Left cardiac atrium (tissue), 4 donors: ENCODE measurements at regions not wholly inside any gene's neighbourhood (a gene's known extent, or its start where the extent isn't known, plus 50 kb on each side); places are given as distances from the start of the nearest gene placed in this dataset.
"Not testable (repeated sequence)": the region's sequence is repeated elsewhere in the genome, so short reads cannot be mapped to it uniquely, and the experiment has no call there.

Experiments used
- ATAC-seq, 2 donors: fragments of 200-7000 bp; cut with Tn5 transposase; one replicate each; pipeline ENCODE4 v1.9.1; 2020; ENCODE audit warnings: mild to moderate bottlenecking in 2 of 2, moderate library complexity in 2 of 2
- DNase-seq: peaks from one replicate; pipeline ENCODE4 v3.0.0-alpha.2; 2020
- intact Hi-C, 2 donors: fragments of 100-400 bp; cut with DNase I; formaldehyde crosslinking; loops; one replicate each; pipeline versions ENCODE4 v1.14.1 to v1.15.1; 2022 to 2023
- donor health status: DM: no; HTN: yes; CAD: no.
- donor health status: DM: no; HTN: yes; CAD: no; lungs with severe emphysema.
- donor health status: DM: yes; HTN: yes; CAD: no.
- donor health status: Dilated cardiomyopathy.

DNA sequence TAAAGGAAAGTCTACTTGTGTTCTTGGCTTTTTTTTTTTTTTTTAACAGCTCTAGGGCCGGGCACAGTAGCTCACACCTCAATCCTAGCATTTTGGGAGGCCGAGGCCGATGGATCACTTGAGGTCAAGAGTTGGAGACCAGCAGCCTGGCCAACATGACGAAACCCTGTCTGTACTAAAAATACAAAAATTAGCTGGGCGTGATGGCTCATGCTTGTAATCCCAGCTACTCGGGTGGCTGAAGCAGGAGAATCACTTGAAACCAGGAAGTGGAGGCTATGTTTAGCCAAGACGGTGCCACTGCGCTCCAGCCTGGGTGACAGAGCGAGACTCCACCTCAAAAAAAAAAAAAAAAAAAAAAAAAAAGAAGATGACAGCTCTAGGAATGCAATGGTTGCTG is 169.9 kb downstream of the NEDD1 start:
- ATAC-seq, DNase-seq, intact Hi-C loops: not testable (repeated sequence)

GRCh38 chr12:97082029-97082428 is 175.0 kb downstream of the NEDD1 start:
- intact Hi-C loops: no loop called here
- DNase-seq (no peak), ATAC-seq (no peak)

GRCh38 chr12:97093187-97093683 is 186.2 kb downstream of the NEDD1 start:
- DNase-seq (no peak), ATAC-seq (no peak)
- intact Hi-C loops: no loop called here

DNA sequence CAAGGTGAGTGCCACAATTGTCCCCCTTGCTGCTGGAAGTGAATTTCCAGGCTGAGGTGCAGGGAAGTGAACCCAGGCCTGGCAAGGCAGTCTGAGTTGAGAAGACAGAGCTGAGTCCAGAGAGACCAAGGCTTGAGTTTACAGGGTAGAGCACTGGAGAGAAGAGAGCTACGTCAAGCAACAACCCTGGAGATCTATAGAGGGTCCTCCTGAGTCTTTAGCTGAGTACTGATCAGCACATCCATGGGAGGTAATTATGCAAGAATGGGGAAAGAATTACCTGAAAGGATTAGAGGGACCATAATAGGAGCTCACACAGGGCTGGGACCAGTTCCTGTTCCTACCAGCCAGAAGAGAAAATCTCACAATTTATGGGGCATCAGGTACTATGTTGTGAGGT is 190.7 kb downstream of the NEDD1 start:
- DNase-seq (no peak), ATAC-seq (no peak)
- intact Hi-C loops: no loop called here

GRCh38 chr12:97109441-97109840 is 202.4 kb downstream of the NEDD1 start:
- ATAC-seq: no peak
- intact Hi-C loops: no loop called here

GRCh38 chr12:97112136-97112535 is 205.1 kb downstream of the NEDD1 start:
- intact Hi-C loops: no loop called here
- no peak for ATAC-seq
- DNase-seq: no peak

More at GRCh38 chr12:97109441-97109840, 202.4 kb downstream of the NEDD1 start:
- DNase-seq: no peak

DNA sequence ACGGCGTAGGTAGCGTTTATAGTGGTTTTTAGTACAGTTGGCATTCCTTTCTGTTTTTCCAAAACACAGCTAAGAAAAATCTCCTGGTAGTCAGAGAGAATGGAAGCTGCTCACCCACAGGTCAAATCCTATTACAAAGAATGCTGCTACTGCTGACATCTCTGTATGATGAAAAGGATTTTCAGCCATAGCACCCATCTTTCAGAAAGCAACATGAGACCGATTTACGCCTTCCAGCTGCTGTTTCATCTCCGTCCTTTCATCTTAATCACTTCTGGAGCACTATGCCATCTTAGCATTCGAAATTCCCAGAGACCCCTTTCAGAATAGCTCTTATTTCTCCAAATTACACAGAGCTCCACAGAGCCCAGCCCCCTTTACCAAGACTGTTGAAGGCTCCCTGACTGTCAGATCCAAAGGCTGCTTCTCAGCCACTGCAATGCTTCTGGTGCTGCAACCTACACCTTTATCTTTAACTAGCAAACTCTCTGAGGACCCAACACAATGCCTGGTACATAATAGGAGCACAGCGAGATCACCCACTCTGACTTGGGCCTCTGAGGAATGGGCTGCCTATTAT is 211.8 kb downstream of the NEDD1 start:
- intact Hi-C loops: no loop called here
- no peak for DNase-seq
- no peak for ATAC-seq

- intact Hi-C loops: no loop called here
- DNase-seq (no peak), ATAC-seq (no peak)
Observed at GRCh38 chr12:97127061-97127460, 220.0 kb downstream of the NEDD1 start.

GRCh38 chr12:97131220-97131981 is 224.3 kb downstream of the NEDD1 start:
- intact Hi-C loops: no loop called here
- ATAC-seq (no peak), DNase-seq (no peak)

- ATAC-seq (no peak), DNase-seq (no peak)
- intact Hi-C loops: no loop called here
Observed at GRCh38 chr12:97132270-97132669, 225.2 kb downstream of the NEDD1 start.

DNA sequence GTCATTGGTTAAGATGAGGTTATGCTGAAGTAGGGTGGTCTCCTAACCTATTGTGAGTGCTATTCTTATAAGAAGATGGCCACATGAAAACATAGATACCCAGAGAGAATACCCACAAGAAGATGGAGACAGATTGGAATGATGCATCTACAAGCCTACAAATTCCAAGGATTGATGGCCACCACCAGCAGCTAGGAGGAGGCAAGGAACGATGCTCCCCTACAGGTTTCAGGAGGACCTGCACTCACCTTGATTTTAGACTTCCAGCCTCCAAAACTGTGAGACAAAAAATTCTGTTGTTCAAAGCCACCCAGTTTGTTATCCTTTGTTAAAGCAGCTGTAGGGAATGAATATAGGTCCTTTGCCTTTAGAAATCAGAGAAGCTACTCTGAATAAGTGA is 227.4 kb downstream of the NEDD1 start:
- intact Hi-C loops: no loop called here
- ATAC-seq: no peak
- no peak for DNase-seq

- no peak for ATAC-seq
- DNase-seq: no peak
- intact Hi-C loops: no loop called here
Observed at GRCh38 chr12:97140355-97140754, 233.3 kb downstream of the NEDD1 start.

GRCh38 chr12:97142737-97143410 is 235.8 kb downstream of the NEDD1 start:
- DNase-seq (peak; percentile 19), ATAC-seq (no peak)
- intact Hi-C loops: no loop called here

DNA sequence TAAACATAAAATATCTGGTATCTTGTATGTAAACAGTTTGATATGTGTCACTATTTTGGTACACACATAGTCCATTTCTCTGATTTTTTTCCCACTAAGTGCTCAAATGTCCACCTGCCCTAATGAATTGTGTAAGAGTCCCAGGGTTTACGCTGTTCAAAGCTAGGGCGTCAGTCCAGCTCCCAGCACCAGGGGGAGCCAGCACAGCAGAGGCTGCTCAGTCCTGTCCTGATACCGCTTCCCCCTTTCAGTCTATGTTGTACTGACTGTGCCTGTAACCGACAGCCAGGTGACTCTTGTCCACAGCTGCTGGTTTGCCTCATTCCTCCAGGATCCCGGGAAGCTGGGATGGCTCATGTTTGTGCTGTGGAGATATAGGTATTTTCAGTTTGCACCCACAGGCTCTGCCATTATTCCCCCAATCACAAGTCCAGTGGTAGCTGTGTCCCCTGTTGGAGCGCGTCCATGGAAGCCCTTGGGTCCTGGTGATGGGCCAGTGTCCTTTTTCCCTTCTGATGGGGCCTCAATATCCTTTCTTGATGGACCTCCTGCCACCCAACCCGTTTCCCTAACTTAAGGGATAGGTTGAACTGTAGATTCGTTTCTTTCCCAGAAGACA is 242.0 kb downstream of the NEDD1 start:
- DNase-seq: peak; percentile 28
- intact Hi-C loops: no loop called here
- peak in 1 of 2 donors; percentile 70 for ATAC-seq

GRCh38 chr12:97151481-97151880 is 244.4 kb downstream of the NEDD1 start:
- ATAC-seq: no peak
- intact Hi-C loops: no loop called here
- no peak for DNase-seq

- intact Hi-C loops: no loop called here
- DNase-seq (no peak), ATAC-seq (no peak)
Observed at GRCh38 chr12:97159377-97159776, 252.3 kb downstream of the NEDD1 start.

DNA sequence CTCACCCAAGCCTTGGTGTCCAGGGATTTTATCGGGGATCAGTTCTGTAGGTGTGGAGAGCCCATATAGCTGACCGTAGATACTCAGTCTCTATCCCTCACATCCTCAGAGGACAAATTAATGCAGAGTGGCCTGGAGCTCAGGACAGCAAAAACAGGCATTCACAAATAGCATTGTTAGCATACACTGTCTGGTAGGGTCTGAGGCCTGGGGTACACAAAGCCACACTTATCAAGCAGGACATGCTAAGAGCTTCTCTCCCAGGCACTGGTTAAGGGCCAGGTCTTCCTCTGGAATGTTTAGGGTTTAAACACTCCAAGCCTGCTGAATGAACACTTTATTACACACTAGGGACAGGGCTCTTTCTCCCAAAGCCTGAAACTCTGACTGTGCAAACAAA is 253.2 kb downstream of the NEDD1 start:
- DNase-seq (no peak), ATAC-seq (no peak)
- intact Hi-C loops: no loop called here

- intact Hi-C loops: no loop called here
Observed at GRCh38 chr12:97162173-97162572, 255.1 kb downstream of the NEDD1 start.

DNA sequence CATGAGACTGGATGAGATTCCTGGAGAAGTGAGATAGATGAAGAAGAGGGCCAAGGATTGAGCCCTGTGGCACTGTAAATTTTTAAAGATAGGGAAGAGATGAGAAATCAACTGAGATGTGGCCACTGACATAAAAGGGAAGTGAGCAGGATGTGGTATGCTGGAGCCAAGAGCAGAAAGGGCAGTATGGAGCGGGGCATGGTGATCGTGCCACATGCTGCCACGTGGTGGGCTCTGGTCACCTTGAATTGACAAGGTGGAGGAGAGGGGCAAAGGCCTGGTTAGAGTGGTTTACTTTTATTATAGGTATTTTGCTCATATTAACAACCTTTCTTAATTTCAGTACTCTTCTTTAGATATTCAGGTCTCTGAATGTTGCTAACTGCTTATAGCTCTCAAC is 257.9 kb downstream of the NEDD1 start:
- intact Hi-C loops: no loop called here
- ATAC-seq (no peak), DNase-seq (no peak)

More at GRCh38 chr12:97162173-97162572, 255.1 kb downstream of the NEDD1 start:
- no peak for DNase-seq
- no peak for ATAC-seq

GRCh38 chr12:97167598-97167997 is 260.5 kb downstream of the NEDD1 start:
- intact Hi-C loops: no loop called here
- DNase-seq: no peak
- ATAC-seq: no peak
